Right lobe of liver (tissue), 6 donors: ENCODE measurements at regions not wholly inside any gene's neighbourhood (a gene's known extent, or its start where the extent isn't known, plus 50 kb on each side); places are given as distances from the start of the nearest gene placed in this dataset.

ENCODE experiments used
- ATAC-seq, 4 donors: fragments of 200-7000 bp; cut with Tn5 transposase; one replicate each; pipeline ENCODE4 v1.9.1; 2020; ENCODE audit warnings: mild to moderate bottlenecking in 4 of 4, moderate library complexity in 4 of 4
- DNase-seq, 3 donors: peaks; one replicate each; pipeline ENCODE4 v3.0.0-alpha.2; 2020
- H3K27ac ChIP-seq, 3 donors: fragments of 200-600 bp; one replicate each; pipeline ENCODE4 v1.8.0; 2022
- H3K27me3 ChIP-seq, 2 donors: fragments of 200-600 bp; one replicate each; pipeline ENCODE4 v1.8.0; 2022
- H3K36me3 ChIP-seq, 4 donors: fragments of 200-600 bp; sonication (generic) in 1 of 4; one replicate each; pipeline versions ENCODE4 v1.5.1 to v1.8.0; 2017 to 2022; ENCODE audit warnings: control low read depth in 1 of 4
- H3K4me1 ChIP-seq, 4 donors: fragments of 200-600 bp; sonication (generic) in 1 of 4; one replicate each; pipeline versions ENCODE4 v1.5.1 to v1.8.0; 2017 to 2022; ENCODE audit warnings: control low read depth in 1 of 4
- H3K4me3 ChIP-seq, 3 donors: fragments of 200-600 bp; one replicate each; pipeline ENCODE4 v1.8.0; 2022
- H3K9me3 ChIP-seq, 4 donors: fragments of 200-600 bp; sonication (generic) in 1 of 4; one replicate each; pipeline versions ENCODE4 v1.5.1 to v1.8.0; 2017 to 2022; ENCODE audit warnings: control low read depth in 1 of 4
- CTCF ChIP-seq, 4 donors: fragments of 200-600 bp in 3 of 4; fragments of 450-650 bp in 1 of 4; IDR thresholded peaks; one replicate each; pipeline versions ENCODE4 v1.5.1 to v1.8.0; 2016 to 2022; ENCODE audit warnings: antibody characterized with exemption in 4 of 4, mild to moderate bottlenecking in 2 of 4
- POLR2A ChIP-seq: fragments of 450-650 bp; IDR thresholded peaks from one replicate; pipeline ENCODE4 v1.6.1; 2017; ENCODE audit warnings: antibody characterized with exemption, mild to moderate bottlenecking
- WGBS: methylation state at CpG from one replicate; pipeline ENCODE4 v1.1.6; 2018; ENCODE audit warnings: low coverage, low lambda C conversion rate; ENCODE audit not compliant: insufficient coverage; ENCODE audit errors: missing lambda C conversion rate; 5-methylcytosine and 5-hydroxymethylcytosine counted together
- intact Hi-C, 2 donors: fragments of 100-400 bp; cut with DNase I; formaldehyde crosslinking; loops; one replicate each; pipeline versions ENCODE4 v1.11.2 to v1.14.1; 2022
- donor health status: DM: no; HTN: yes; CAD: no.
- donor health status: DM: no; HTN: no; CAD: no.
- donor health status: DM: no; HTN: no; CAD: no.
- donor health status: DM: no; HTN: yes; CAD: no.
- donor health status: DM: no; HTN: yes; CAD: no.

- ATAC-seq: no peak
- 94% methylated on average over 3 of the region's 3 CpGs for WGBS
- Histone ChIP-seq H3K4me1 (no peaks in the 10 kb centered on the region), H3K9me3 (no peaks in the 10 kb centered on the region), H3K36me3 (no peaks in the 10 kb centered on the region), H3K4me3 (no peak overlapping the region), H3K27me3 (no peaks in the 10 kb centered on the region), H3K27ac (no peak overlapping the region)
- no peak for DNase-seq
- TF ChIP-seq POLR2A: no peak
- no peak for TF ChIP-seq CTCF (IDR thresholded peaks at IDR 0.05)
- intact Hi-C loops: no loop called here
Measured at GRCh38 chr16:9280069-9280466, 188.6 kb downstream of the HAPSTR1 start.

- 47% methylated on average over 2 of the region's 3 CpGs for WGBS
Measured at GRCh38 chr16:9286930-9287329, 195.5 kb downstream of the HAPSTR1 start.

GRCh38 chr16:9296271-9296590 lies 204.8 kb downstream of the HAPSTR1 start:
- no peaks in the 10 kb centered on the region for H3K27me3 ChIP-seq
- H3K36me3 ChIP-seq: no peaks in the 10 kb centered on the region
- TF ChIP-seq POLR2A (no peak), CTCF (IDR thresholded peaks at IDR 0.05) (no peak)
- H3K4me1 ChIP-seq: peaks cover 0 to 4% (median 0%) of the 10 kb centered on the region in 4 donors
- no peak for DNase-seq
- peak; percentile 58 to 78 (median 70) for ATAC-seq
- H3K4me3 ChIP-seq: no peak overlapping the region
- WGBS: 7% methylated on average over 2 of the region's 2 CpGs
- intact Hi-C loops: no loop called here
- no peak overlapping the region for H3K27ac ChIP-seq
- no peaks in the 10 kb centered on the region for H3K9me3 ChIP-seq

More at GRCh38 chr16:9286930-9287329, 195.5 kb downstream of the HAPSTR1 start:
- Histone ChIP-seq H3K27me3 (no peaks in the 10 kb centered on the region), H3K9me3 (no peaks in the 10 kb centered on the region), H3K27ac (no peak overlapping the region), H3K4me1 (no peaks in the 10 kb centered on the region), H3K4me3 (no peak overlapping the region), H3K36me3 (no peaks in the 10 kb centered on the region)
- intact Hi-C loops: no loop called here
- ATAC-seq: peak in 2 of 4 donors; percentile 10 to 44
- DNase-seq: no peak
- TF ChIP-seq POLR2A: no peak
- TF ChIP-seq CTCF (IDR thresholded peaks at IDR 0.05): no peak

GRCh38 chr16:9297437-9298113 lies 206.1 kb downstream of the HAPSTR1 start:
- intact Hi-C loops: no loop called here
- Histone ChIP-seq H3K36me3 (no peaks in the 10 kb centered on the region), H3K27me3 (no peaks in the 10 kb centered on the region), H3K27ac (no peak overlapping the region), H3K9me3 (no peaks in the 10 kb centered on the region), H3K4me3 (no peak overlapping the region), H3K4me1 (peaks cover 0 to 4% (median 0%) of the 10 kb centered on the region in 4 donors)
- peak; percentile 32 to 67 (median 66) for DNase-seq
- ATAC-seq: peak; percentile 74 to 86 (median 76)
- 67% methylated on average over 8 of the region's 12 CpGs for WGBS
- TF ChIP-seq CTCF (IDR thresholded peaks at IDR 0.05): peak; percentile 41 to 76 (median 55)
- no peak for TF ChIP-seq POLR2A
